Kidney tubule cell (primary cell): ENCODE measurements at regions not wholly inside any gene's neighbourhood (a gene's known extent, or its start where the extent isn't known, plus 50 kb on each side); places are given as distances from the start of the nearest gene placed in this dataset.

ENCODE experiments used
- DNase-seq: peaks from one replicate; pipeline ENCODE4 v3.0.0-alpha.2; 2018; ENCODE audit warnings: low spot score

DNA sequence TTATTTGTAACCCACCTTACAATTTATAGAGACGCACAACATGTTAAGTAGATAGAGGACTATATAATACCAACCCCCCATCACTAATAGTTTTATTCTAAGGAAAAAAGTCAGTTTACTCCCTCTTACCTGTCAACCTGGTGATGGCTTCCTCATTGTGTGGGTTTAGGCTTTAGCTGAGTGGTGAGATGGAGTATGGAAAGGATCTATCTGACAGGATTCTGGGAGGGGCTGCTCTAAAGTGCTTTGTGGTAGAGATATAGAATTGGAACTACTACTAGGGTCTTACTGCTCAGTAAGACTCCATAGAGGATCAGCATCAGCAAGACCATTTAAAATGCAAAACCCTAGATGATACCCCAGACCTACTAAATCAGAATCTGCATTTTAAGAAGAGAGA, 82.1 kb upstream of the IFNE start:
- no peak for DNase-seq

DNA sequence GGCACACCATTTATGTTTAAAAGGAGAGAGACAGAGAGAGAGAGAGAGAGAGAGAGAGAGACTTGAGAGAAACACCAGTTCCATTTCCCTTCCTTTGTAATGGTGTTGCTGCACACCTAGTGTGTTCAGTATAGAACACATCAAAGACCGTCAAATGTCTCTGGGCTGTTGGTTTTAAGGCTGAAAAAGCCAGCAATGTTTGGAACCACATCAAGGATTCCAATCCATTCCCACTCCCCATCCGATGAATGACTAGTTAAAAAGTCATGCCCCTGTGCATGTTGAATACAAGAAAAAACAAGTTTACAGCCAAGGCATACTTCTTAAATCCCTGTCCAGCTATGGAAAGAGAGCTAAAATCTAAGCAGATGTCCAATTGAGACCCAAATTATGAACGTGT, 83.0 kb upstream of the IFNE start:
- DNase-seq: no peak

DNA sequence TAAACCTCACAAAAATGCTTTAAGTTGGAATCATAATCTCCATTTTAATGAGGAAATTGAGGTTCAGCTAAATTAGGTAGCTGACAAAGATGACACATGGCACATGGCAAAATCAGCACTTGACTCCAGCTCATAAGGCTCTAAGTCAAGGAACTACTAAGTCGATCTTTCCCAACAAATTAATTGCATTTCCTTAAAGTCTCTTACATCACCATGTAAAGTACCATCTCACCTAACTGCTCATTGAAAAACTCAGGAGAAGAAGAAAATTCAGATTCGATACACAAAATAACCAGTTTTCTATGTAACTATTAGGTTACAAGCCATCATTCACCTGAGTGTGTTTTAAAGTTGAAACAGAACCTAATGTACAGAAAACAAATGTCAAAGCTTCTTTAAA, 85.8 kb upstream of the IFNE start:
- no peak for DNase-seq

DNA sequence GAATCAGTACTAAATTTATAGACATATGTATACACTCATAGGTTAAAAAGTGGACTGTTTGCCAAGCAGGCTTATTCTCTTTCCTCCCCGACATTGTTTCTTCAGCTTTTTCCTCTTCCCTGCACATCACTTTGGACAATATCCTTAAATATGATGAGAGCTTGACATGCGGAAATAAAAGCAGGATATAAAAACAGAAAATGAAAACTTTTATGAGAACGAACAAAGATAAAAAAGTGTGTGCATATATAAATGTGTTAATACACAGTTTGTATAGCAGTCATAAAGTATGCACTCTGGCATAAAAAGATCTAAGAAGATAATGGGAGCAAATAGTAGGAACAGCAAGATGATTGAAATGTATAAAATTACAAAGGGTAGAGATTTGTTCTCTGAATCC, 86.4 kb upstream of the IFNE start:
- no peak for DNase-seq

DNA sequence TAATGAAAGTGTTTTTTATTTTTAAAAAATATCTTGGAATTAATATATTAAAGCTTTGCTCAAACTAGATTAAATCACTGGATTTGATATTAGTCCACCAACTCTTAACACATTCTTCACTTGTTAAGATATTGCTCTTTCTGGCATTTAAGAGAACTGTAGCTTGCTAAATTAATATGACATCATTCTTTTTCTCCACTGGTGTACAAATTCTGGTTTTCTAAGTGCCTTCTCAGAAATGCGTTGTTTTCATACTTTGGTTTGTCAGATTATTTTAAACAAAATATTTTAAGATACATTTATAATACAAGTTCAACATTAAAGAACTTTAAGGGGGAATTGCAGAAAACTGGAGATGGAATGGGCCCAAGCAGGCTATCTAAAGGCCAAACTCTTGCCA, 87.6 kb upstream of the IFNE start:
- DNase-seq: no peak

DNA sequence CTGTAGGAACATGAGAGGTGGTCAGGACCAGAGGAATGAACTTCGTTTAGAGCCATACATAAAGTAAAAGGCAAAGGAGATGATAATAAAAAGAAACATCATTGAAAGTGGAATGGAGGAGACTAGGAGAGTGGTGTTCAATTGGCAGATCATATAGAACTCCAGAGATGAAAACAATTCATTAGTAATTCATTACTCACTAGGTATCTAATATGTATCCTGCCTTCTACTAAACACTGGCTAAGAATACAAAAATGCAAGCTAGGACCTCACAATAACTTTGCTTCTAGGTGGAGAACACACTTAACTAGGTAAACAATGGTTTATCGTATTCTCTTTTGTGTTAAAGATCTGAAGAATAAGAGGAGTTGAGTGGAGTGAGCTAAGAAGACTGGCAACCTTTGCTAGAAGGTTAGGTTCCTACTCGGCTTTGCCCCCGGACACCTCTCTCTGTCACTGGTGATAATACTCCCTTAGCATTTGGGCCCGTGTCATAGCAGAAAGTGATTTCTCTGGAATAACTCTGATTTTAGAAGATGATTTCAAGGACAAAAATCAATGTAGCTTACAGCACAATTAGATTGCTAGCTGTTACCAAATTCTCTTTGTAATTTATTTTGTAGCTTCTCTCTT, 88.6 kb upstream of the IFNE start:
- DNase-seq: no peak

DNA sequence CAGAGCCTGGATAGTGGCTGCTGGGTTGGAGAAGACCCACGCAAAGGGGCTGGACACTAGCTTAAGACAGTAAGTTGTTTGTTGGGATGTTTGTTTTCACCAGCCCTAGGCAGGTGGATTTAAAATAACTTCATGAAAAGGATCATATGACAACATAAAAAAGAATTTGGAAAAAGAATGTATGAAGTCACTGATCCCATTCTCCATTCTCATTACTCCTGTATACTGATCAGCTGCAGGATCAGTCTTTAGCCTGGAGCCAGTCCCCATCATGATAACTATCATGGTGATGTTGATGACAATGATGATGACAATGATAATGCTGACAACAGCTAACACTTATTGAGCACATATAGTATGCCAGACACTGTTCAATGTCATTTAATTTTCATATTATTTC, 92.1 kb upstream of the IFNE start:
- no peak for DNase-seq

DNA sequence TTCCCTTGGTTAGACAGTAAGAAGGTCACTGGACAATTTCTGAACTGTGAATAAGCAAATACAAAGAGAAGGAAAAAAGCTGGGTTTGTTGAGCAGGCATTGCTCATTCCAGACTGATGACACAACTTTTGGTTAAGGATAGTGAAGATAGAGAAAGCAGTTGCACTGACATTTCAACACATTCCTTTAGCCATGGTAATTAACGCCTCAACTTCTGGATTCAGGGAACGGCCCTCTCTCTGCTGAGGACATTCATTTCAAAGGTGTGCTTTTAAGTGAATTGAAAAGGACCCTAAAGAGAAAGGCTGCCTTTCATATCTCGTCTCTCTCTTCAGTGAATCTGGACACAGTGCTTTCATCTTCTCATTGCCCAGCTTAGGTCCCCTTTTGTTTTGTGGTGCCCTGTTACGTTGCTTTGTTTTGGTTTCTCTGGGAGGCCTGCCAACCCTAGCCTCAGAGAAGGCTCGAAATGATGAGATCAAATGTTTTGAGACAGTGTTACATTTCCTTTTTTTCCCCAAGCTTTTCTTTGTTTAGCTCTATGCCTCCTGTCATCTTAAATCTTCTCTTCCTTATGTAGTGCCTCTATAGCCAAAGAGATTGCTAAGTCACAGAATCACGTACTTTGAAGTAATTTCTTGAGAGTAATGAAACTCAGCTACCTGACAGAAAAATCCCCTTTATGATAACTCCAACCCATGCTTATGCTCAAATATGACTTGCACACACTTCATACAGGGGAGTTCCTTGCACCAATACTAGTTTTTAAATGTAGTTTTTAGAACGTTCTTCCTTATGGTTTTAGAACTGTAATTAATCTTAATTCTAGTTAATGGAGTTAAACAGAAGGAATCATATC, 94.4 kb upstream of the IFNE start:
- peak; percentile 96 for DNase-seq

DNA sequence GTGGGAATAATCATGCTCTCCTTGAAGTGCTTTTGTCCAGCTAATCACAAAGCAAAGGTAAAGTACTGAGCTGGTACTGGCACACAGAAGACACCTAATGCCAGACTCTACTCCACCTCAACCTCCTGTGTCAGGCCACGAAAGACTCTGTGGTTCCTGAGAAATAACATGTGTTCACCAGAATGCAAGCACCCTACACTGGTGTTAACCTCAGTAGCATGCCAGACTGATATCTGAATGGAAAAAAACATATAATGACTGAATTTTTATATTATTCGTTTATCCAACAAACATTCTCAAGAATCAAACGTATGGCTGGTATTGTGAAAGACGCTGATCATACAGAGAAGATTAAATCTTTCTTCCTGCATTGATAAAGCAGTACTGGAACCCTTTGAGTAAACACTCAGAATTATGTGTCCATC, 97.1 kb upstream of the IFNE start:
- DNase-seq: peak; percentile 21

DNA sequence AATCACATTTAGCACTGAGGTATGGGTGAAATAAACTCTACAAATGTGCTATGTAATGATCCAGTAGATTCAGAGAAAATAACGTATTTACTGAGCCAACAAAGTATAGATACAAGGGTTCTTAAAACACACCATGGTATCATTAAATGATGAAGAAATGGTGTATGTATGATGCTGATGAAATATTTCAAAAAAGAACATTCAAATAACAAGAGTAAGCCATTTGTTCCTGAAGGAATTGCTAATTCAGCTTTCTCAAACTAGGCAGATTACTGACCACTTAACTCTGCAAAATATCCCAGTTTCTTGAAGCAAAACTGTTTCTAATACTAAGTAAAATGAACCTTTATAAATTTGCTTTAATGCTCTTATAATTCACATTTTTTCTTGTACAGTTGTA, 97.6 kb upstream of the IFNE start:
- no peak for DNase-seq

DNA sequence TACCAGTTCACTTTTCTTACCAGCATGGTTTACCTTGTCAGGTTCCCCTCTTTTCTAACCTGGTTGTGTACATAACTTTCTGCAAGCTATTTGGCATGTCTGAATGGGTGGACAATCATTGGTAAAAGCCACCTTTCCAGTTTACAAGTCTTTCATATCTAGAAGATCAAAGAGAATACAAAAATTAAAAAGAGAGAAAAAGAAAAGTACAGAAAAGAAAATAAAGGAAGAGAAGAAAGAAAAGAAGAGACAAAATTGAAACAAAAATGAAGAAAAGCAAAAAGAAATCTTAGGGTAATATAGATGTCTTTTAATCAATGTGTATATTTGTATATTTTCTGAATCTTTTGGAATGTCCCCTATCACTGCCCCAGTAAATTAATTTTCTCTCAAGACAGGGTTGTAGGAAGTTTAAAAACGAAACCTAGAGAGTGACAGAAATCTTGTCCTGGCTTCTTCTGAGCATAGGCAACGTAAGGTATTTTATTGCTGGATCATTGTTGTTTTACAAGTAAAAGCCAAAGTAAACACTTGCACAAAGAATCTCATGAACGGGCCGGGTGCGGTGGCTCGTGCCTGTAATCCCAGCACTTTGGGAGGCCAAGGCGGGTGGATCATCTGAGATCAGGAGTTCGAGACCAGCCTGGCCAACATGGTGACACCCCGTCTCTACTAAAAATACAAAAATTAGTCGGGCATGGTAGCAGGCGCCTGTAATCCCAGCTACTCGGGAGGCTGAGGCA, 98.7 kb upstream of the IFNE start:
- no peak for DNase-seq

DNA sequence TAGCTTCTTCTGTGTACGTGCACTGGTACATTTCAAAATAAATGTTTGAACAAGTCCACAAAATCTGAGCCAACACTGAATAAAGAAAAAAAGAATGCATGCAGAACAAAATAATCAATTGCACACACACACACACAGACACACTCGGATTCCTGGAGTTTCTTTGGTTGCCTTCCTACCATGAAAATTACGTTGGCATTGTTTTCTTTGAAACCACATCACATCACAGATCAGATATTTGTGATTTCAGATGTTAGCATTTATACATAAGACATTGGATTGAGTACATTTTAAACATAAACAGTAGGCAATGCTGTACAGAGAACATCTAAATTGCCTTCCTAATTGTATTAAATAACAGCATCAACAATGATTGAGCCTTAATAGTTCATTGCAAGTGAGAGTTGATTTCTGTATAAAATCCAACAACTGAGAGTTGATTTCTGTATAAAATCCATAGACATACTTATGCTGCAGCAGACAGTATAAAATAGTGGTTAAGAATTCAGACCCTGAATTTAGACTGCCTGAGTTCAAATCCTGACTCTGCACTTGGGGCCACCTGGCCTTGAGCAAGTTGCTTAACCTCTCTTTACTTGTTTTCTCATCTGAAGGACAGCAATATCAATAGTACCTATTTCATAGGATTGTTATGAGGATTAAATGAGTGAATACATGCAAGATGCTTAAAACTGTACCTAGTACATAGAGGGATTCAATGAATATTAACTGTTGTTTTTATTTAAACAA, 101.7 kb upstream of the IFNE start:
- no peak for DNase-seq

DNA sequence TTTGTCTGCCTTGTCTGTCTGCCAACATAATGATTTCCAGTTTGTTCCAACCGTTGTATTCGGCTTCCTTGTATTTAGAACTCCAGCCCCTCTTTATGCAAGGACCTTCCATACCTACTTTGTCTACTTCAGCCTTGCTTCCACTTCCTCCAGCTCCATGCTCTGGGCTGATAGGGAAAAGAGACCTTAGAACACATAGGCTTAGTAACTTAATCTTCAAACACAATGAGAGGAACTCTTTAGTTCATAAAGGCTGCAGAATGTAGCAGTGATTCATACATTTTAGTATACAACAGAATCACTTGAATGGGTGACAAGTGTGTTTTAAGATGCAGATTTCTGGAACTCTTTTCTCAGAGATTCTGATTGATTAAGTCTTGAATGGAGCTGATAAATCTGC, 102.8 kb upstream of the IFNE start:
- DNase-seq: no peak

DNA sequence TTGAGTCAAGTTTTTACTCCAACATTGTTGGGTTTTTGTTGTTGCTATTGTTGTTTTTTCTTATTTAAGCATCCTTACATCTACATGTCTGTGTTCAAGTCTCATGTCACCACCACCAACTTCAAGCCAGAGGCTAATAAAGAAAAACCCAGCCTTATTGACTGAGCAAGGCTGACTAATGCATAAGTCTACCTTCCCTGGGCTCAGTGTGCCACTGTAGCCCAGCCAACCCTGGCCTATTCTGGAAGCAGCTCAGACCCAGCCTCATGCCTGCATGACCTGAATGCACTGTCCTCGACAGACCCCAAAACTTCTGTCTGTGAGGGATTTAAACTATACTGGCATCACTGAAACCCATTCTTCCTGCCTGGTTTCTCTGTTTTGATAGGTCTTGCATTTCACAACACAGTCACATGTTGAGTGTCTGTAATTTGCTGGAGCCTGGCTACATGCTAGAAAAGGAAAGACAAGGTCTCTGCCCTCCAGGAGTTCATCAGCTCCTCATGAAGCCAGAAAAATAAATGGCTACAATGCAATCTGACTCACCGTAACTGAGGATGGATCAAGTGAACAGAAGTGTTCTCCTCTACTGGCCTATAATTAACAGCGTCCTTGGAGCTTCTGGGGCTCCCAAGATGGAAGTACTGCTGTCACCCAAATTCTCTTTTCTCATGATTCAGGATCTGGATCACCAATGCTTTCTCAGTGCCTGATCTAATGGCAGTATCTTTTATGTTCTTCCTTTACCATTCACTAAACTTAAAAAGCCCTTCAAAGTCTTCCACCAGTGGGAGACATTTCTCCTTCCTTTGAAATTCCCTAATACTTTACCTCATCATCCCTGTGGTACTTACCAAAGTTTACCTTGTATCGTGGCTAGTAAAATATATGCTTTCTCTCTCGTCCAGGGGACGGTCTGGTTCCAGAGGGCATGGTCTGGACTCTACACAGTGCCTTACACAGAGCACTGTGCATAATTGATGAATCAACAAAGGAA, 103.9 kb upstream of the IFNE start:
- DNase-seq: peak; percentile 30

DNA sequence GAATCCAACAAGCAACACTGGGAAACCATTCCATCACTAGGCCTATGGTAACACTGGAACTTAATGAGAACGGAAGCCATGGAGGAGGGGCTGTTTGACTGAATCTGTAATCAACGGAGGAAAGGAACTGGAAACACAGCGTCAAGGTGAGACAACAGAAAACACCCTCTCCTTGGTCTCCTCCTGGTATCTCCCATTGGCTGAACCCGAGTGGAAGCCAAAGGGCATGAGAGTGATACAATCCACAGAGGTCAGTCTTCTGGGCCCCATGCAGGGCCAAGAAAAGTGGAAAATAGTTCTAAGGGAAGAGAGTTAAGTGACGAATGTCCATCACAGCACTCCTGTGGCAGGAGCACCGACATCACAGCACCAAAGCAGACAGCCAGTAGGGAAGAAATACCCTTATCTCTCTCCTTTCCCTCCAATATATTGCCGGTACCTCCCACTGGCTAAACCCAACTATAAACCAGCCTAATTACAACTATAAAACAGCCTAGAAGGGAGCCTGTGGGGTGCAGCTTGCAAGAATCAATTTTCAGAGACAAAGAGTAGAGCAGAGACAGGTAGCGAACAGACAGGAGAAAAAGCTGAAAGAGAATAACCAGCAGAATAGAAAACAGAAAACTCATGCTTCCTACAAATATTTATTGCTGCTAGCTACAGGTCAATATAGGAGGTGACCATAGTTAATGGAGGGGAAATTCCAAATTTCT, 107.4 kb upstream of the IFNE start:
- no peak for DNase-seq

DNA sequence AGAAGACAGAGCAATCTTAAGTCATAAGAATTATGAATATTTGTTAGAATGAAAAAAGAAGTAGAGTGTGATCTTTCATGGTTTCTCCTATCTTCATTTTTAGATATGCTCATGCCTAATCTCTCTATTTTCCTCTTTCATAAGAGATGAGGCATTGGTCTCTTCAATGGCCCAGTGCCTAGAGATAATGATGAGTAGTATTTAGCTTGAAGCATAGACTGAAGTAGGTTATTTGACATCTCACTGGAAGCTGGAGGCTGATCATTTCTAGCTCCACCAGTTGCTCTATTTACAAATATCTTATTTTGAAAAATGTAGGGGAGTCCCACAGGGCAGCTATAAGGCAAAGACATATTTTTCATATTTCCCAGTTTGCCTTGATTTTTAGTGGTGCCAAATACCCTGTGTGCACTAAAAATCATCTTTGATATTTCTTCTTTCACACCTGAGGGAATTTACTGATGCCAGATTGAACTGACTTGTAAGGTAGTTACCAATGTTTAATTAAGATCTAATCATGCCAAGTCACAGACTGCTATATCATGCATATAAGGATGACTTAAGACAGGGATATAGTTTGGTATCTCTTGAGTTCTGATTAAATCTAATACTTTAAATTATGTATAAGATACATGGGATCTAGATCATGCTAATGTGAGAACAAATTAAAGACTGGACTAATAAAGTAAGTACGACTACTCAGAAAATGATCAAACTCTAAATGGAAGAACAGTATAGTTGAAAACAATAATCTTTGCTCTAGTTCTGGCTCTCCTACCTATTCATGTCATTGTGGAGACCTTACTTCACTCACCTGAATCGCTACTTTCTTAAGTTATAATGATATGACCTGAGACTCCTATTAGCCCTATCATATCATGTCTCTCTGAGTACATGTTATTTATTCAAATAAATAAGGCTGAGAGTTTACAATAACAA, 108.2 kb upstream of the IFNE start:
- DNase-seq: no peak

DNA sequence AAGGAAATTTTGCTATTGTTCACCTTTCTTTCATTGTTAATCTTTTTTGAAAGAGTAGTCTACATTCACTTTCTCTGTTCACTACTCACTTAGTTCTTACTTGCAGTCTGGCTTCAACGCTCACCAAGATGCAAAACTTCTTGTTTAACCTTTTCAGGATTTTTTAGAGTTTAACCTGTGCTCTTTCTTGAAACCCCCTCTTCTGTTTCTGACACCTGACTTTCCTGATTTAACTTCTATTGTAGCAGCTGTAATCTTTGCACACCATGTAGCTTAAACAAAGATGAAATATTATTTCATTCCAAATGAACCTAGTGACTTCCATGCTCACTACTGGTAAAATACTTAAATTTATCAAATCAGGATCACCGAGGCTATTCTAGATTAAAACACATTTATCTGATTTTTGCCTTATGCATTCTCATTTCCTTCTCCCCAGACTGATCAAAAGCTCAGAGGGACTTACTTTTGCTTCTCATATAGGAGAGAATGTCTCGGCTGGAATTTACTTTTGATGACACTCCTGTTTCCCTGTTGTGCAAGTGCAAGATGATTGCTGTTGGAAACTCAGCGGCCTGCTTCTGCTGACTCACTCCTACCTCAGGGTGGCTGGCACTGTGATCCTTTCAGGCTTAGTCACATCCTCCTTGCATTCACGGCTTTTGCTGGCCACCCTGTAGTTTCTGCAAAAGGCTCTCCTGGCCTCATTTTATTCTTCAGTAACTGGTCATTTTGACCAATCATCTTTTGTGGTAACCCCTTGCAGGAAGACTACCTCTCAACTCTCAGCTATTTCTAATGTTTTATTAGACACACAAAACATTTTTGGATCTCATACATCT, 109.3 kb upstream of the IFNE start:
- peak; percentile 99 for DNase-seq

DNA sequence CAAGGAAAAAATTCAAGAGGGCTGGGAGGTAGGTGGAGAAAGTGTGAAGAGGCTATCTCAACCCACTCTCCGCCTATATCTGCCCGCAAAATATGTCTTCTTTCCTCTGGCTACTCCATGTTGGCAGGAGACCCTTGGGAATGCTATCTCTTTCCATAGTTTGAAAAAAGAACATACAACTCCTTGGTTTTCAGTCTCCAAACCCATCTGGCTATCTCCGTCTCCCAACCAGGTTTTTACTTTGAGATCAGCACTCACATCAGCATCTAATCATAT, 109.9 kb upstream of the IFNE start:
- no peak for DNase-seq

DNA sequence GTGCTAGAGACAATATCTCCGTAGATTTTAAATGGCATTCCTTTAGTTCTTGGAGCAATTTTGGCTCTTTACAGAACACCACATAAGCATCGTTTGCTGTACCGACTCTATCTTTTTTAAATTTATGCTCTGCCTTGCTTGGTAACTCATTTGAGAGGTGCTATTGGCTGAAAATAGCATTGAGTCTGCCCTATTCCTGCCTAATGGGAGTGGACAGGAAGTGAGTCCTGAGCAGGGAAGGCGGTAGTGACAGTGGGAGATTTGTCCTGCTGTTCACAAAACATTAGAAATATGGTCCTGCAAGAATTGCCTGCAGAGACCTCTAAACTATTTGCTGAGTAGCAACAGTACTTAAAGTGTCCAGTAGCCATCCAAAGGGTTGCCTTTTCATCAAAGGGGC, 115.2 kb upstream of the IFNE start:
- DNase-seq: no peak
